ENCODE measurements at regions not wholly inside any gene's neighbourhood (a gene's known extent, or its start where the extent isn't known, plus 50 kb on each side); places are given as distances from the start of the nearest gene placed in this dataset.

DNA sequence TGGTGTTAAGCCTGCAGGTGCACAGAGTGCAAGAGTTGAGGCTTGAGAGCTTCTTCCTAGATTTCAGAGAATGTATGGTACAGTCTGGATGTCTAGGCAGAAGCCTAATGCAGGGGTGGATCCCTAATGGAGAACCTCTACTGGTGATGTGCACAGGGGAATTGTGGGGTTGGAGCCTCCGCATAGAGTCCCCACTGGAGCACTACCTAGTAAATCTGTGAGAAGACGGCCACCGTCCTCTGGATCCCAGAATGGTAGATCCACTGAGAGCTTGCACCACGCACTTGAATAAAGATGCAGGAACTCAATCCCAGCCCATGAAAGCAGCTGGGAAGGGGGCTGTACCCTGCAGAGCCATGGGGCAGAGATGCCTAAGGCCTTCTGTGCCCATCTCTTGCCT, 699.4 kb upstream of the FAM174A start:
- Mint-ChIP-seq H3K27ac (no peak overlapping the region), H3K4me3 (no peak overlapping the region), H3K9me3 (ENCODE audit: low read depth) (no peaks in the 10 kb centered on the region), H3K27me3 (no peaks in the 10 kb centered on the region), H3K4me1 (no peaks in the 10 kb centered on the region), H3K36me3 (ENCODE audit: low read depth) (no peaks in the 10 kb centered on the region)
- ChIA-PET POLR2A (no interaction called here), CTCF (no interaction called here)
- intact Hi-C loops (cut with DNase I, micrococcal nuclease): no loop called here
- DNase-seq: no peak
- ATAC-seq: no peak

DNA sequence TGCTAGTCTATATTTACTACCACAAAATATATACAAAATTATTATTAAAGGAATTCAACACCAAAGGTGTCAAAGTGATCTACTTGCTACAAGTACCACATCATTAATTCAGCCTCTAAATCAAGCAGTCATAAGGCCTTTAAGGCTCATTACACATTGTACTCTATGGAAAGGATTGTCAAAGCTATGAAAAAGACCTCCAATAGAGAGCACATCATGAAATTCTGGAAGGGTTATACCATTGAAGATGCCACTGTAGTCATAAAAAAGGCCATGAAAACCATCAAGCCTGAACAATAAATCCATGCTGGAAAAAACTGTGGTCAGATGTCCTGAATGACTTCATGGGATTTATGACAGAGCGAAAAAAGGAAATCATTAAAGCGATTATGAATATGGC, 708.0 kb upstream of the FAM174A start:
- intact Hi-C loops (cut with DNase I, micrococcal nuclease): no loop called here
- no peak overlapping the region for H3K4me3 Mint-ChIP-seq
- no peak overlapping the region for H3K27ac Mint-ChIP-seq
- no peaks in the 10 kb centered on the region for H3K36me3 Mint-ChIP-seq (ENCODE audit: low read depth)
- ChIA-PET POLR2A (no interaction called here), CTCF (no interaction called here)
- no peaks in the 10 kb centered on the region for H3K27me3 Mint-ChIP-seq
- ATAC-seq (no peak), DNase-seq (no peak)
- no peaks in the 10 kb centered on the region for H3K4me1 Mint-ChIP-seq
- no peaks in the 10 kb centered on the region for H3K9me3 Mint-ChIP-seq (ENCODE audit: low read depth)

DNA sequence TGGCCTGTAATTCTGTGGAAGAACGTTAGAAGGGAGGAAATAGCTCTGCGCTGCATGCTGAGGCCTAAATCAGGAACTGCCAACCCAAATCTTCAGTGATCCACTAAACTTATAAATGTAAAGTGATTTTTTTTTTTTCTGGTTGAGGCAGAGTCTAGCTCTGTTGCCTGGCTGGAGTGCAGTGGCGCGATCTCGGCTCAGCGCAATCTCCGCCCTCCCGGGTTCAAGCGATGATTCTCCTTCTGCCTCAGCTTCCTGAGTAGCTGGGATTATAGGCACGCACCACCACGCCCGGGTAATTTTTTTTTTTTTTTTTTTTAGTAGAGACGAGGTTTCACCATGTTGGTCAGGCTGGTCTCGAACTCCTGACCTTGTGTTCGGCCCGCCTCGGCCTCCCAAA, 717.4 kb upstream of the FAM174A start:
- no peak overlapping the region for H3K4me3 Mint-ChIP-seq
- no peaks in the 10 kb centered on the region for H3K36me3 Mint-ChIP-seq (ENCODE audit: low read depth)
- DNase-seq: no peak
- ChIA-PET CTCF (no interaction called here), POLR2A (interaction anchor here (0.6 kb wide), 1 partner anchor 219 kb away, joined by 4 read pairs; no protein-coding TSS in a partner anchor)
- H3K9me3 Mint-ChIP-seq (ENCODE audit: low read depth): no peaks in the 10 kb centered on the region
- no peak overlapping the region for H3K27ac Mint-ChIP-seq
- intact Hi-C loops (cut with DNase I, micrococcal nuclease): no loop called here
- no peak for ATAC-seq
- H3K4me1 Mint-ChIP-seq: no peaks in the 10 kb centered on the region
- no peaks in the 10 kb centered on the region for H3K27me3 Mint-ChIP-seq

DNA sequence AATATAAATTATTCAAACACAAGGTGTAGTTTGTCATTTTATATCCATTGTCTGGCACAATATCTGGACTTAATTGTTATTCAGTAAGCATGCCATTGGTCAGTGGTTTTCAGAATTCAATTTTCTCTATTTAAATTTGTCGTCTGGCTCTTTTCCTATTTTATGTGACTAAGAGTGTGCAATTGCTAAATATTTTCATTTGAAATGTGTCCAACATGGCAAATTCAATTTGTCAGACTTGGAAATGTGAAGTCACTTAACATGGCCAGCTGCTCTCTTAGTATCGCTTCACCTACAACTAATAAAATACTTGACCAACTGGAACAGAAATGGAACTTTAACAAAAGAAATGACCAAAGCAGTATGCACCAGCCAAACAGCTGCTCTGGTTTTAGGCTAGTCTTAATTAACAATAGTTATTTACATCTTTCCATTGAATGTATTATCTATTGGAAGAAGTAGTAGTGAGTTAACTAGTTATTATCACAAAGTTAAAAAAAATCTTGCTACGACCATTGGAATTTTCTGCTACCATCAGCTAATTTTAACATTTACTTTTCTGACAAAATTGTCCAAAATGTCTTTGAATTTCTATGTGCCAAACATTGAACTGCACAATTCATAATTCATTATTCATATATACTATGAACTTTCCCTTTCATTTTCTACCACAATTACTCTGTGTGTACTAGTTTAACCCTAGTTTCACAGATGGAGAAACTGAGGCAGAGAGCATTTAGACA, 720.7 kb upstream of the FAM174A start:
- H3K27me3 Mint-ChIP-seq: no peaks in the 10 kb centered on the region
- intact Hi-C loops (cut with DNase I, micrococcal nuclease): no loop called here
- ChIA-PET POLR2A (no interaction called here), CTCF (interaction anchor here (0.7 kb wide), 1 partner anchor 49 kb away, joined by 3 read pairs; no protein-coding TSS in a partner anchor)
- ATAC-seq (no peak), DNase-seq (no peak)
- no peak overlapping the region for H3K4me3 Mint-ChIP-seq
- no peaks in the 10 kb centered on the region for H3K9me3 Mint-ChIP-seq (ENCODE audit: low read depth)
- H3K4me1 Mint-ChIP-seq: no peaks in the 10 kb centered on the region
- H3K27ac Mint-ChIP-seq: no peak overlapping the region
- H3K36me3 Mint-ChIP-seq (ENCODE audit: low read depth): no peaks in the 10 kb centered on the region

DNA sequence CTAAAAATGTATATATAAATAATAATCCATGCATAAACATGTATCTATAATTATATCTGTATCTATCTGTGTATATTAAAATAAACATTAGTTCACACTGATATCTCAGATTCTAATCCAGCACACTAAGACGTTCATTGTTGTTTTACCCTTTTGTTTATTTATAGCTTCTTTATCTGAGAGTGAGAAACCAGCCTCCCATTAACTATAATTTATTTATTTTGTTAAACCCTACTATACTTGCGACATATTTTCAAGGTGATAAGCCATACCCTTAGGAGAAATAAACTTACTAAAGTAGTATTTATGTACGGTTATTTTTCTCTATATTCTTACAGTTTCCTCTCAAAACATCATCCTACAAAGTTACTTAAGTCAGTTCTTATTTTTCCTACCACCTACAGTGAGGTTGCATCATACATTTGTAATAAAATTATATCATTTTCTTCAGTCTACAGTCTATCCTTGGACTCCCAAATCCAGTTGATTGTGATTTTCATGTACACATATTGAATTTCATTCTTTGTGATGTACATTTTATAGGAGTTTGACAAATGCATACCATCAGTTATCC, 726.4 kb upstream of the FAM174A start:
- H3K36me3 Mint-ChIP-seq (ENCODE audit: low read depth): no peaks in the 10 kb centered on the region
- CTCF ChIA-PET: no interaction called here
- intact Hi-C loops (cut with DNase I, micrococcal nuclease): no loop called here
- no peak for DNase-seq
- POLR2A ChIA-PET: no interaction called here
- H3K9me3 Mint-ChIP-seq (ENCODE audit: low read depth): no peaks in the 10 kb centered on the region
- no peaks in the 10 kb centered on the region for H3K4me1 Mint-ChIP-seq
- no peak overlapping the region for H3K4me3 Mint-ChIP-seq
- no peaks in the 10 kb centered on the region for H3K27me3 Mint-ChIP-seq
- no peak for ATAC-seq
- no peak overlapping the region for H3K27ac Mint-ChIP-seq

DNA sequence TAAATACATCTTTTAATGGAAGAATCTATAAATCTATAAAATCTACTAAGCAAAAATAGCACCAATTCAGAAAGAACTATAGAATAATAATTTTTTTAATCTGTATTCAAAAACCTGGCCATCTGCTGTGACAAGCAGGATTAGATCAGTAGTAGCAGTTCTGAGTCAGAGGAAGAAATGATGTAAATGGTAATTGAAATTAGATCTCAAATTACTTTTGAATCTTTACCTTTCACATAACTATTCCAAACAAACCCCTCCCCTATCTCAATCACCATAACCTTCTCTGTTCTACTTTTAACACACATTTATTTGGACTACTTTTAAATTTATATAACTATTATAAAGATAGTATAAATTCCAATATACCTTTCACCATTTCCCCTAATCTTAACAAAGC, 727.8 kb upstream of the FAM174A start:
- Mint-ChIP-seq H3K9me3 (ENCODE audit: low read depth) (no peaks in the 10 kb centered on the region), H3K27ac (no peak overlapping the region), H3K27me3 (no peaks in the 10 kb centered on the region), H3K4me3 (no peak overlapping the region), H3K4me1 (no peaks in the 10 kb centered on the region), H3K36me3 (ENCODE audit: low read depth) (no peaks in the 10 kb centered on the region)
- ATAC-seq: no peak
- ChIA-PET POLR2A (no interaction called here), CTCF (no interaction called here)
- no peak for DNase-seq
- intact Hi-C loops (cut with DNase I, micrococcal nuclease): no loop called here

DNA sequence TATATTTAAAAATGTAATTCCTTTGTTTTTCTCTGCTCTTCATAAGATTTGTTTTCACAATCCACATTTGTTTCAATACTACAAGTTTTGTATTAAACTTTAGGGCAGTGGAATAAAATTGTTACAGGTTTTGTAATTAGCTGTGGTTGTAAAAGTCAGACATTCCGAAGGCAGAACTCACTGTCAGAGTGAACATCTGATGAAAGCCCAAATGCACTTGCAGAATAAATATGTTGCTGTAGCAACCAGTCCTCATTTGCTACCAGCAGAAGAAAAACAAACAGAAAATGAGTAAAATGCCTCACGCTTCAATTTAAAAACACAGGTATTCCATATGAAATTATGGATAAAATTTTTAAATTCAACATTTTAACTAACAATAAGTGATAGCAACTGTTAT, 740.1 kb upstream of the FAM174A start:
- POLR2A ChIA-PET: no interaction called here
- H3K27me3 Mint-ChIP-seq: no peaks in the 10 kb centered on the region
- no peaks in the 10 kb centered on the region for H3K9me3 Mint-ChIP-seq (ENCODE audit: low read depth)
- no peak overlapping the region for H3K4me3 Mint-ChIP-seq
- no peaks in the 10 kb centered on the region for H3K36me3 Mint-ChIP-seq (ENCODE audit: low read depth)
- DNase-seq (no peak), ATAC-seq (no peak)
- CTCF ChIA-PET: no interaction called here
- no peak overlapping the region for H3K27ac Mint-ChIP-seq
- no peaks in the 10 kb centered on the region for H3K4me1 Mint-ChIP-seq
- intact Hi-C loops (cut with DNase I, micrococcal nuclease): no loop called here

DNA sequence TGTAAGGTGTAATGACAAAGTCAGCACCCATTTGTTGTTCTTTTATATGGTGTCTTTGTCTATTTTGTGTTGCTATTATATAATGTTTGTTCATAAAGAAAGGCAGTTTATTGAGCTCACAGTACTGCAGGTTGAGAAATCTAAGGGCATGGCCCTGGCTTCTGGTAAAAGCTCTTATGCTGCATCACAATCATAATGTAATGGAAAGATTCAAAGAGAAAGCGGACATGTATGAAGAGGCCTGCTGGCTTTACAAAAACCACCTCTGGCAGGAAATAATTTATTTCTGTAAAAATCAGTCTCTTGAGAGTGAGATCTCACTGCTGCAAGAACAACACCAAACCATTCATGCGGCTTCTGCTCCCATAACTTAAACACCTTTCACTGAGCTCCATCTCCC, 746.7 kb upstream of the FAM174A start:
- Mint-ChIP-seq H3K27ac (no peak overlapping the region), H3K27me3 (no peaks in the 10 kb centered on the region), H3K36me3 (ENCODE audit: low read depth) (no peaks in the 10 kb centered on the region), H3K4me1 (no peaks in the 10 kb centered on the region), H3K4me3 (no peak overlapping the region), H3K9me3 (ENCODE audit: low read depth) (no peaks in the 10 kb centered on the region)
- no peak for DNase-seq
- POLR2A ChIA-PET: no interaction called here
- CTCF ChIA-PET: no interaction called here
- intact Hi-C loops (cut with DNase I, micrococcal nuclease): no loop called here
- ATAC-seq: no peak

DNA sequence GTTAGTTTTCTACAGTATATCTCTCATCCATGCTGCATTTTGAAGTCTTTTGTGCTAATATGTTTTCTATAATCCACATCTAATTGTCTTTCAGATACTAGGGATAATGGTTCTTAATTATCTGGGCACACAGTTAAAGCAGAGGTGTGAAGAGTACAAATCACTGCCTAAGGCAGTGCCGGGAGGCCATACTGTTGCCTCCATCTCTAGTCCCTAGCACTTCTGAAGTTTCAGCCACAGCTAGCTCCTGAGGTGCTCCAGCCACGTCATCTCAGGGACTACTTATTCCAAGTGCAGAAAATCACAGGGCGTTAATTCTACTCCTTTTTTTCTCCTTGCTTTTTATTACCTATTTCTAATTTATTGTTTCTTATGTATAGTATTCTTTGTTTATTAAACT, 760.0 kb upstream of the FAM174A start:
- H3K4me1 Mint-ChIP-seq: no peaks in the 10 kb centered on the region
- no peaks in the 10 kb centered on the region for H3K9me3 Mint-ChIP-seq (ENCODE audit: low read depth)
- H3K36me3 Mint-ChIP-seq (ENCODE audit: low read depth): no peaks in the 10 kb centered on the region
- no peak overlapping the region for H3K27ac Mint-ChIP-seq
- CTCF ChIA-PET: no interaction called here
- POLR2A ChIA-PET: no interaction called here
- ATAC-seq: no peak
- intact Hi-C loops (cut with DNase I, micrococcal nuclease): no loop called here
- no peak for DNase-seq
- no peaks in the 10 kb centered on the region for H3K27me3 Mint-ChIP-seq
- H3K4me3 Mint-ChIP-seq: no peak overlapping the region

DNA sequence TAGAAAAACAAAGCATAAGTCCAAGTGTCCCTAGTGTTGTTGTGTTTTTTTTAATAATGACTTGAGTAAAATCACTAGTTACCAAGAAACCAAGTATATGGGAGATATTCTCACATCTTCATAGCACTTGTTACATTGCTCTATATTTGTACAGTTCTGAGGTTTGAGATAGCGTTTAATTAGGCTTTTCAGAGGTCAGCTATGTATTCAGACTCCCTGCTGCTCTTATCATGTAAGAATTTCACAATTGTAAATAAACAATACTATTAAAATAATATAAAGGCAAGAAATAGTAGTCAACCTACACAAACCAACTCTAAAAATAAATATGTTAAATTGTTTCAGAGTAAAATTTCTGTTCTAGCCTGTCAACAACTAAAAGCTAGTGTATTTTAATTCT, 761.9 kb upstream of the FAM174A start:
- no peaks in the 10 kb centered on the region for H3K4me1 Mint-ChIP-seq
- DNase-seq: no peak
- H3K27me3 Mint-ChIP-seq: no peaks in the 10 kb centered on the region
- intact Hi-C loops (cut with DNase I, micrococcal nuclease): no loop called here
- H3K9me3 Mint-ChIP-seq (ENCODE audit: low read depth): peaks cover 4% of the 10 kb centered on the region
- no peaks in the 10 kb centered on the region for H3K36me3 Mint-ChIP-seq (ENCODE audit: low read depth)
- ChIA-PET POLR2A (no interaction called here), CTCF (no interaction called here)
- ATAC-seq: no peak
- H3K4me3 Mint-ChIP-seq: no peak overlapping the region
- H3K27ac Mint-ChIP-seq: no peak overlapping the region

DNA sequence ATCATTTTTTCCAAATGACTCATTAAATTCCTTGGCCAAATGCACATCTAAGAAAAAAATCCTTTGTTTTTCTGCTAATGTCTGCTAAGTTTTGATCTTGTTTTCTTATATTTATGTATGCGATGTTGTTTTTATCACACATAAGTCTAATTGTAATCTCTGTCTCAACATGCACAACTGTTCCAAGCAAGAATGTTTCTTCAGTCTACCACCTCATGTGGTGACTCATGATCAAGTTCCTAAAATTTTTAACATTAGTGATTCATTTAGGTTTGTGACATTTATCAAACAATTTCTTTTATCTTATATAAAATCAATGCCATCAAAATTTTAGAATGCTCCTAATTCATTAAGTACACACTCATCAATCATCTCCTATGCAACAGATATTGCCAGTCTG, 763.9 kb upstream of the FAM174A start:
- Mint-ChIP-seq H3K4me3 (no peak overlapping the region), H3K27me3 (no peaks in the 10 kb centered on the region), H3K4me1 (no peaks in the 10 kb centered on the region), H3K27ac (no peak overlapping the region), H3K9me3 (ENCODE audit: low read depth) (peaks cover 4% of the 10 kb centered on the region), H3K36me3 (ENCODE audit: low read depth) (no peaks in the 10 kb centered on the region)
- ATAC-seq (no peak), DNase-seq (no peak)
- POLR2A ChIA-PET: no interaction called here
- CTCF ChIA-PET: no interaction called here
- intact Hi-C loops (cut with DNase I, micrococcal nuclease): no loop called here

DNA sequence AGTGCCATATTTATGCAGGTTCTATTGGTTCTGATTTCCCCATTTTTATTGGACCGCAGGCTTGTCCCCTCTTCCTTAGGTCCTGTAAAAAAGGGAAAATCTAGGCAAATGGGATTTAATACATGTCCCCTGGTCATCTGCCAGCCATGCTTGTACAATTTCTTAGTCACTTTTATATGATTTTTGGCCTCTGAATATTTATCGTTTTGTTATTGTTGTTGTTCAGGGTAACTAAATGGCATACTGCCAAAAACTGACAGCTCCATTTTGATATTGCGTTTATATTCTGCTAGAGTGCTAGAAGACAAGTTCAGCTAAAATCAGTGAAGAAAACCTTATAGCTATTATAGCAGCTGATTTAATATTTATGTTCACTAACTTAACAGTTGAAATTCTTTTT, 770.2 kb upstream of the FAM174A start:
- Mint-ChIP-seq H3K4me3 (no peak overlapping the region), H3K36me3 (ENCODE audit: low read depth) (no peaks in the 10 kb centered on the region), H3K4me1 (no peaks in the 10 kb centered on the region), H3K27ac (no peak overlapping the region), H3K9me3 (ENCODE audit: low read depth) (peaks cover 6% of the 10 kb centered on the region), H3K27me3 (no peaks in the 10 kb centered on the region)
- ChIA-PET POLR2A (no interaction called here), CTCF (interaction anchor here (0.6 to 0.7 kb wide), 2 partner anchors 49 to 65 kb away, joined by 3 read pairs; no protein-coding TSS in a partner anchor)
- no peak for DNase-seq
- no peak for ATAC-seq
- intact Hi-C loops (cut with DNase I, micrococcal nuclease): no loop called here
